ENCODE measurements at regions not wholly inside any gene's neighbourhood (a gene's known extent, or its start where the extent isn't known, plus 50 kb on each side); places are given as distances from the start of the nearest gene placed in this dataset.
A peak's percentile ranks its signal among the peaks of the same experiment; 100 is the strongest.

DNA sequence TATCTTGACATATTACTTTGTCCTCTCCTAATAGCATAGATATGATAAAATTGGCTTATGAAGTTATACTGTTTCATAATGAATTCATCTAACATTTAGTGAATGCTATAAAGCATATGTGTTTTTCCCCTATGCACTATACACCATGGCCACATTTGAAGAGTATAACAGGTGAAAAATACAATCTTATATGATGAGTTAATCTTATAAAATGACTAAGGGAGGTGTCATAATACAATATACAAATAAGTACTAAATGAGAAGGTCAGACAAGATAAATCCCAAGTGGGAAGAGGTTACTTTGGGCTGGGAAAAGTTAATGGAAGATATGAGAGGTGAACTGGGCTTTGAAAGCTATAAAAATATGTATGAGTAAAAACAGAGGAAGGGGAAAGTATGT lies 174.4 kb downstream of the PCSK1 start:
- no peak for FAIRE-seq

DNA sequence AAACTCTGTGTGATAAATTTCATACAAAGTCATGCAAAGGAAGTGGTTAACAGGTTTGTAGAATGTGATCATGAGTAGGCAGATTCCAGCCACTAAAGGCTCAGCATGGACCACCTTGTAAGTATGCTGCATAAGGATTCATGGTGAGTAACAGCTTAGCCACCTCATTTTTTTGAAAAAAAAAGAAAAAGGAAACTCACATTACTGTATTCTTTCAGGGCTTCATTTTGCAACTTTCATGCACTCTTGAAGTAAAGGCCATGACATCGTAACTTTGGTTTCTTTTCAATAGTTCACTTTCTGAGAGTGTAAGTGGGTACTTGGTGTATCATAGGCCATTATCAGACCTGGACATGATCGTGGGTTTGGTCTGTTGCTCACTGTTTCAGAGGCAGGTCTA lies 175.1 kb downstream of the PCSK1 start:
- no peak for FAIRE-seq
- intact Hi-C loops (cut with DNase I): no loop called here
- peaks cover 9 to 27% (median 9%) of the 10 kb centered on the region in 3 donors for H3K4me1 ChIP-seq

More for the DNA sequence above, 174.4 kb downstream of the PCSK1 start:
- H3K27ac ChIP-seq: no peak overlapping the region
- DNase-seq: no peak
- intact Hi-C loops (cut with DNase I): no loop called here
- H3K4me3 ChIP-seq: no peak overlapping the region
- H3K36me3 ChIP-seq: no peaks in the 10 kb centered on the region
- ATAC-seq: no peak
- TF ChIP-seq, protein P1, sequence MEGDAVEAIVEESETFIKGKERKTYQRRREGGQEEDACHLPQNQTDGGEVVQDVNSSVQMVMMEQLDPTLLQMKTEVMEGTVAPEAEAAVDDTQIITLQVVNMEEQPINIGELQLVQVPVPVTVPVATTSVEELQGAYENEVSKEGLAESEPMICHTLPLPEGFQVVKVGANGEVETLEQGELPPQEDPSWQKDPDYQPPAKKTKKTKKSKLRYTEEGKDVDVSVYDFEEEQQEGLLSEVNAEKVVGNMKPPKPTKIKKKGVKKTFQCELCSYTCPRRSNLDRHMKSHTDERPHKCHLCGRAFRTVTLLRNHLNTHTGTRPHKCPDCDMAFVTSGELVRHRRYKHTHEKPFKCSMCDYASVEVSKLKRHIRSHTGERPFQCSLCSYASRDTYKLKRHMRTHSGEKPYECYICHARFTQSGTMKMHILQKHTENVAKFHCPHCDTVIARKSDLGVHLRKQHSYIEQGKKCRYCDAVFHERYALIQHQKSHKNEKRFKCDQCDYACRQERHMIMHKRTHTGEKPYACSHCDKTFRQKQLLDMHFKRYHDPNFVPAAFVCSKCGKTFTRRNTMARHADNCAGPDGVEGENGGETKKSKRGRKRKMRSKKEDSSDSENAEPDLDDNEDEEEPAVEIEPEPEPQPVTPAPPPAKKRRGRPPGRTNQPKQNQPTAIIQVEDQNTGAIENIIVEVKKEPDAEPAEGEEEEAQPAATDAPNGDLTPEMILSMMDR (IDR thresholded peaks at IDR 0.05): no peak
- no peaks in the 10 kb centered on the region for H3K27me3 ChIP-seq
- H3K9me3 ChIP-seq: no peaks in the 10 kb centered on the region
- peaks cover under 1 to 26% (median 8%) of the 10 kb centered on the region in 3 donors for H3K4me1 ChIP-seq

DNA sequence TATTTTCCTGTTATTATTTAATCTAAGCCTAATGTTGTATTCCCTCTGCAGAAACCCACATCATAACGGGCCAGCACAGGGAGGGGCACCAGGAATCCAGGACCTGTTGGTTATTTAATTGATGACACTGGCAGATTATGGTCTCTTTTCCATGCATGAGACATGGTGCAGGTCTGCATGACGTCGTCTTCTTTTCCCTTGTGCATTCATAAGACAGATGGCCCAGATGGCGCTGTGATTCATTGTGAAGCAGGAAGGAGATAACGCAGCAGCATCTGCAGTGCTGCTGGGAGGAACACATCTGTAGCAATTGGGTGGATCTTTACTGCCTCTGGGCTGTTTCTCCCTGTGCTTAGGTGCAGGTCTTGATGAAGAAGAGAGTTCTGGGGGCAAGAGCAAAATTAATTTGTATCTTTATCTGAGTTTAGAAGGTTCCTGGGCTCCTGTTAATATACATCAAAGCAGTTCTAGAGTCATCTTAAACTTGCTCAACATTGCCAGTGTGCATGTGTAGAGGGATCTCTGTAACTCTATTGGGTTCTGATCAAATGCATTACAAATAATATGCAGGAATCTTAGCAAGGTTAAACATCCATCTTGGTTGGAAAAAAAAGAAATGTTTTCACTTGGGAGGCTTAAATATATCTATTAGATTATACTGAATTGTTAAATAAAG lies 176.1 kb downstream of the PCSK1 start:
- intact Hi-C loops (cut with DNase I): no loop called here
- TF ChIP-seq, protein P1 (IDR thresholded peaks at IDR 0.05): no peak
- ATAC-seq (peak in 2 of 4 donors; percentile 22 to 53), FAIRE-seq (no peak), DNase-seq (no peak)
- no peak overlapping the region for H3K4me3 ChIP-seq
- H3K27me3 ChIP-seq: no peaks in the 10 kb centered on the region
- H3K27ac ChIP-seq: no peak overlapping the region
- H3K4me1 ChIP-seq: peaks cover 9 to 36% (median 17%) of the 10 kb centered on the region in 3 donors
- no peaks in the 10 kb centered on the region for H3K36me3 ChIP-seq
- WGBS, 2 donors: 84 to 86% methylated on average over 5 of the region's 5 CpGs
- no peaks in the 10 kb centered on the region for H3K9me3 ChIP-seq

More for the DNA sequence above, 175.1 kb downstream of the PCSK1 start:
- H3K4me3 ChIP-seq: no peak overlapping the region
- TF ChIP-seq, protein P1 (IDR thresholded peaks at IDR 0.05): no peak
- DNase-seq: no peak
- no peaks in the 10 kb centered on the region for H3K36me3 ChIP-seq
- ATAC-seq: no peak
- WGBS, 2 donors: 87 to 100% methylated on average over 2 of the region's 2 CpGs
- no peaks in the 10 kb centered on the region for H3K9me3 ChIP-seq
- H3K27ac ChIP-seq: no peak overlapping the region
- no peaks in the 10 kb centered on the region for H3K27me3 ChIP-seq

DNA sequence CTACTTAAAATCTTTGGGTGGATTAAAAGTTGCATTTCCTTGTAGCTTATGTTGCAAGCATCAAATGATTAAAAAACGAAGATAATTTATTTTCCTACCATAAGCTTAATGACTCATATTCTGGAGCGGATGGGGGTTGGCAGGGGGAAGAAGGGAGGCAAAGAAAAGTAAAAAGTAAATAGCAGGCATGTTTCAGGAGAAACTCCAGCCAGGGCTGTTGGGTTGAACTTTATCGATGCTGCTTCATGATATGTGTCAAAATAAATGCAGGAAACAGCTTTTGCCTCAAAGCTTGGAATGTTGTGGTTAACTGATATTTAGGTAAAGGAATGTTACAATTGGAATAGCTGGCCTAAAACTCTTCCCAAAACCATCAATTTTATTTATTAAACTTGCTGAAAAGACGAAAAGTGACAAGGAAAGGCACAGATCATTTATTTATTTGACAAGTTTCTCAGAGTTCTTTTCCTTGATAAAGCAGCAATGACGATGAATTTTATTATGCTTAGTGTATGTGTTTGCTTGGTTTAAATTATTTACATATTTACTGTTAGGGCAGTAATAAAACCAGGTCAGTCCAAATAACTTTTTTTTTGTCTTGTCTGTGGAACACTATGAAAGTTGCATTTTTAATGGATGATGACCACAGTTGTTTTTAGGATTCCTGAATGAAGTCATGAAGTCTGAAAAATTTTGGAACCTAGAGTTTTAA lies 177.9 kb downstream of the PCSK1 start:
- Histone ChIP-seq H3K4me1 (peaks cover 9 to 39% (median 17%) of the 10 kb centered on the region in 3 donors), H3K27ac (peak overlapping the region in 2 of 4 donors; percentile 46 to 65), H3K9me3 (no peaks in the 10 kb centered on the region), H3K4me3 (no peak overlapping the region), H3K27me3 (no peaks in the 10 kb centered on the region), H3K36me3 (no peaks in the 10 kb centered on the region)
- TF ChIP-seq, protein P1 (IDR thresholded peaks at IDR 0.05): no peak
- intact Hi-C loops (cut with DNase I): no loop called here
- ATAC-seq: peak; percentile 55 to 70 (median 66)
- 14 to 15% methylated on average over 5 of the region's 5 CpGs for WGBS, 2 donors
- peak in 1 of 6 donors; percentile 34 for DNase-seq
- peak; percentile 47 for FAIRE-seq

DNA sequence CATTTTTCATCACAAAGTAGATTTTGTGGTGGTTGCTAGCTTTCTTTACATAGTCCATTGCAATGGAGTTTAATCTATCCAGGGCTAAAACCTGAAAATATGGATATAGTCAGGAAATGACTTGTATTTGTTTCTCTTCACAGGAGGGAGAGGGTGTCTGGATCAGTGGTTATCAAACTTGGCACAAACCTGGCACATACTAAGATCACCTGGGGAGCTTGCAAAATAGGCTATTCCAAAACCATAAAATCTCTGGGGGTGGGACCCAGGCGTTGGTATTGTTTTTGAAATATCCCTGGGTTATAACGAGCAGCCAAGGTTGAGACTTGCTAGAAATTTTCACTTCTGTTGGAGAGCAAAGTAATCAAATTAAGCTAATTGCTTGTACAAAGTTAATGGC lies 179.9 kb downstream of the PCSK1 start:
- H3K4me3 ChIP-seq: no peak overlapping the region
- no peaks in the 10 kb centered on the region for H3K9me3 ChIP-seq
- intact Hi-C loops (cut with DNase I): no loop called here
- no peak for FAIRE-seq
- H3K27me3 ChIP-seq: no peaks in the 10 kb centered on the region
- no peak for DNase-seq
- ATAC-seq: peak; percentile 47 to 75 (median 62)
- TF ChIP-seq, protein P1 (IDR thresholded peaks at IDR 0.05): no peak
- H3K4me1 ChIP-seq: peaks cover 10 to 48% (median 23%) of the 10 kb centered on the region in 3 donors
- peak overlapping the region in 1 of 4 donors; percentile 20 for H3K27ac ChIP-seq
- WGBS, 2 donors: 29 to 35% methylated on average over 2 of the region's 2 CpGs
- no peaks in the 10 kb centered on the region for H3K36me3 ChIP-seq

Data from pancreas (tissue), 10 donors.